ENCODE measurements at regions not wholly inside any gene's neighbourhood (a gene's known extent, or its start where the extent isn't known, plus 50 kb on each side); places are given as distances from the start of the nearest gene placed in this dataset.
A peak's percentile ranks its signal among the peaks of the same experiment; 100 is the strongest.

DNA sequence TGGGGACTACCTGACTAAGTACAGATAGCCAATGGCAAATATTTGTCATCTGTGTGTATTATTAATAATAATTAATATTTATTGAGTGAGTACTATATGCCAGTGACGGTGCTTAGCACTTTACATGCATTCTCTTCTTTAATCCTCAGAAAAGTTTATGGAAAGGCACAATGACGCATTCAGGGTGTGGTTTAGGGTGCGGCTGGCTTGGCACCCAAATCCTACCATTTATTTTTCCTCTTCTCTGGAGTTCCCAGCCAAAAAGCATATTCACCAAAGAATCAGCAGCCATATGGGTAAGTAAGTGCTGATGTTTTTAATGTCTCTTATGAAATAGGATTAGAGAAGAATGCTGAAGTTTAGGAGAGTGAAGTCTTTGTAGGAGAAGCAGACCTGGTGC is 140.4 kb upstream of the TP63 start:
- 16 to 29% (median 23%) methylated on average over 3 of the region's 3 CpGs for WGBS, 5 donors
- no peaks in the 10 kb centered on the region for H3K27me3 ChIP-seq

GRCh38 chr3:189491831-189492230 is 139.4 kb upstream of the TP63 start:
- WGBS, 5 donors = 86 to 96% (median 91%) methylated on average over 4 of the region's 4 CpGs
- TF ChIP-seq POLR2AphosphoS5 (IDR thresholded peaks at IDR 0.05) = no peak
- no peak for TF ChIP-seq CTCF (IDR thresholded peaks at IDR 0.05)
- no peak for TF ChIP-seq POLR2A (IDR thresholded peaks at IDR 0.05)
- TF ChIP-seq EP300 (IDR thresholded peaks at IDR 0.05) = no peak

More for the DNA sequence above, 140.4 kb upstream of the TP63 start:
- no peaks in the 10 kb centered on the region for H3K9me3 ChIP-seq
- no peaks in the 10 kb centered on the region for H3K36me3 ChIP-seq
- no peak for TF ChIP-seq CTCF (IDR thresholded peaks at IDR 0.05)
- no peaks in the 10 kb centered on the region for H3K4me1 ChIP-seq
- H3K27ac ChIP-seq = peak overlapping the region in 1 of 5 donors; percentile 19
- H3K4me3 ChIP-seq = no peak overlapping the region
- DNase-seq = no peak
- intact Hi-C loops (cut with DNase I; ENCODE audit: low total_unique reads) = no loop called here

DNA sequence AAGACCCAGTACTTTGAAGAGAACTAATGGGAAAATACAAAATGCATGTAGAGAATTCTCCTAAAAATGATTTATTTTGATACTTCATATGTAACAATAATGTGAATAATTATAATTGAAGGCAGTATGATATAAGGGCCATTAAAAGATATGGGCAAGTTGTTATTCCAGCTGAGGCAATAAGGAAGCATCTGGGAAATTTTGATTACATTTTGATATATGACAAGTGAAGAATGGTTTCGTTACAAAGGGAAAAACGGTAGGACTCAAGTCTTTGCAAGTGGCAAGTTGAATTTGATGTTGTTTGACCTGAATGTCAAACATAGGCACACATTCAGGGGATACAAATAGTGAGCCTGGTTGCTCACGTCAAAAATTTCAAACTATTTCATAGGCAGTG is 137.9 kb upstream of the TP63 start:
- no peaks in the 10 kb centered on the region for H3K4me1 ChIP-seq
- no peak for DNase-seq
- H3K9me3 ChIP-seq = no peaks in the 10 kb centered on the region
- no peak overlapping the region for H3K27ac ChIP-seq
- H3K36me3 ChIP-seq = no peaks in the 10 kb centered on the region
- H3K27me3 ChIP-seq = no peaks in the 10 kb centered on the region
- intact Hi-C loops (cut with DNase I; ENCODE audit: low total_unique reads) = no loop called here
- 71 to 79% (median 74%) methylated on average over 3 of the region's 3 CpGs for WGBS, 5 donors
- H3K4me3 ChIP-seq = no peak overlapping the region
- no peak for TF ChIP-seq EP300 (IDR thresholded peaks at IDR 0.05)
- TF ChIP-seq POLR2A (IDR thresholded peaks at IDR 0.05) = no peak
- no peak for TF ChIP-seq POLR2AphosphoS5 (IDR thresholded peaks at IDR 0.05)

More at GRCh38 chr3:189491831-189492230, 139.4 kb upstream of the TP63 start:
- Histone ChIP-seq H3K27ac (no peak overlapping the region), H3K27me3 (no peaks in the 10 kb centered on the region), H3K36me3 (no peaks in the 10 kb centered on the region), H3K4me1 (no peaks in the 10 kb centered on the region), H3K9me3 (no peaks in the 10 kb centered on the region), H3K4me3 (no peak overlapping the region)
- intact Hi-C loops (cut with DNase I; ENCODE audit: low total_unique reads) = no loop called here
- DNase-seq = no peak

DNA sequence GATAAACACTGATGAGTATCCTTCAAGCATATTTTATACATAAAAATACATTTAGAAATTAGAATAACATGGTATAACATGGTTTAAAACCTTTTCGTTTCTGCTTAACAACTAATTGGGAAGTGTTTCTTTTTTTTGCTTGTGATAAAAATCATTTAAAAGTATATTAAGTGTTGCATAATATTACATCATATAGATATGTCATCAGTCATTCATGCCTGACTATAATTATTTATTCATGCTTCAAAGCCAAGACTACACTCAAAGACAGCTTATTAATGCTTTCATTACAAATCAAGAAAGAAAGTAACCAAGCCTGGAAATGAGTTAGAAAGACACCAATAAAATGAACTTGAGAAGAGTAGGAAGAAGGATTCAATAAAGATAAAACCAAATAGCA is 136.6 kb upstream of the TP63 start:
- H3K4me3 ChIP-seq = no peak overlapping the region
- 85 to 96% (median 94%) methylated on average over 1 of the region's 1 CpG for WGBS, 5 donors
- no peak overlapping the region for H3K27ac ChIP-seq
- no peak for TF ChIP-seq POLR2A (IDR thresholded peaks at IDR 0.05)
- no peak for TF ChIP-seq EP300 (IDR thresholded peaks at IDR 0.05)
- no peak for TF ChIP-seq CTCF (IDR thresholded peaks at IDR 0.05)
- TF ChIP-seq POLR2AphosphoS5 (IDR thresholded peaks at IDR 0.05) = no peak
- no peaks in the 10 kb centered on the region for H3K9me3 ChIP-seq
- no peaks in the 10 kb centered on the region for H3K4me1 ChIP-seq
- intact Hi-C loops (cut with DNase I; ENCODE audit: low total_unique reads) = no loop called here
- DNase-seq = no peak
- H3K27me3 ChIP-seq = no peaks in the 10 kb centered on the region
- H3K36me3 ChIP-seq = no peaks in the 10 kb centered on the region

DNA sequence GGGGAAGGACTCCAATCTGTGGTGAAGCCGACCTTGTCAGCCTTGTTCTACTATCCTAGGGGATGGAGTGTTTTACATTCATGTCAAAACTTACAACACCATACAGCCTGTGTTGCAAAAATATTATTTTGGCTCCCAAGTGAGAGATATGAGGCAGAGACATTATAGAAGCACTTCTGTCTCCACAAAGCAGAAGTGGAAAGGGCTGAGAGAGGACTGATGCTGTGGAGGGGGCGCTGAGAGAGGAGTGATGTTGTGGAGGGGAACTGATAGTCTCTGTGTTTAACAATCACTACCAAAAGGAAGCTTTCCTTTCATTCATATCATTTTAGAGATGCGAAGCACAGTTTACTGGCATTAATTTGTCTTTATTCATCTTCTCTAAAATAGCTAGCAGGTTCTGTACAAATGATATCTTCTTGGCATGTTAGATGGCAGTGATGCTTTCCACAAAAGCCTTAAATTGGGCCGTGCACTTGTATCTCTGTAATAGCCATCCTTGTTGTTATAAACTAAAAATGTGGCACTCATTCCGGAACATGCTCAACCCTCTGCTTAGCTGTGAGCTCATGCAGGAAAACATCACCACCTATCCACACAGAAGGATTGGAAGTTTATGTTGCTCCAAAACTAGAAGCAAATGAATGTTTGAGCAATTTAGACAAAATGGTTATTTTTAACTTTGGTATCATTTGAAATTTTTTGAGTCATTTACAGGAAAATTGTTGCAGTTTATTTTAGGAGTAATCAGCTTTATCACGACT is 134.6 kb upstream of the TP63 start:
- WGBS, 5 donors = 66 to 84% (median 82%) methylated on average over 6 of the region's 6 CpGs
- H3K4me3 ChIP-seq = no peak overlapping the region
- no peak overlapping the region for H3K27ac ChIP-seq
- H3K9me3 ChIP-seq = no peaks in the 10 kb centered on the region
- TF ChIP-seq POLR2A (IDR thresholded peaks at IDR 0.05) (no peak), CTCF (IDR thresholded peaks at IDR 0.05) (no peak), POLR2AphosphoS5 (IDR thresholded peaks at IDR 0.05) (no peak), EP300 (IDR thresholded peaks at IDR 0.05) (no peak)
- intact Hi-C loops (cut with DNase I; ENCODE audit: low total_unique reads) = no loop called here
- H3K27me3 ChIP-seq = no peaks in the 10 kb centered on the region
- DNase-seq = no peak
- no peaks in the 10 kb centered on the region for H3K4me1 ChIP-seq
- no peaks in the 10 kb centered on the region for H3K36me3 ChIP-seq
